NCI-H2081 treated with DMSO at 0.1 percent for 48 hours (cell line): ENCODE measurements at regions not wholly inside any gene's neighbourhood (a gene's known extent, or its start where the extent isn't known, plus 50 kb on each side); places are given as distances from the start of the nearest gene placed in this dataset.

Experiments
- DNase-seq: peaks from one replicate; lab custom pipeline; 2025; lab: John Stamatoyannopoulos, UW

- no peak for DNase-seq
Measured at GRCh38 chr6:22467645-22468044, 101.7 kb upstream of the HDGFL1 start.

GRCh38 chr6:22468256-22468965 is 101.0 kb upstream of the HDGFL1 start:
- DNase-seq = no peak

- DNase-seq = no peak
Measured at GRCh38 chr6:22470454-22471131, 98.8 kb upstream of the HDGFL1 start.

DNA sequence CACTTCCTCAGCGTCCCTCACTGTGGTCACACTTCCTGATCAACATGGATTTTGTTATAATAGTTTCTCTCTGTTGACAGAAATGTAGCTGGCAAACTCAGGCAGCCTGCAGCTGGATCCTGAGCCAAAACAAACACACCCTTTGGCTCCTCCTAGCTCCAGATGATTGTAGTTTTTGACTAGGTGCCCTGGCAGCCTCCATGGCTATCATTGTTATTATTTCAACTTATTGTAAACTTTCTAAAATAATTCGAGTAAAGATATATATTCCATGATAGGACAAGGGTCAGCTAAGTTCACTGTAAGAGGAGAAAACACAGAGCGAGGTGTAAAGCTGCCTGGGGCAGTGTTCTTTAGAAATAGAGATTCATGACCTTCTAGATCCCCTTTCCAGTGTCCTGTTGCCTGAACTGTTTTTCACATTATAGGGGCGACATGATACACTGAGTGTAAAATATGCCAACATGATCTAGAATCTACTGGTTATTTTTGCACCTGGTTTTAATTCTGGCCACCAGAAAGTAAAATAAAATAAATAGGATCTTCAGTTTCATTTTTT is 98.2 kb upstream of the HDGFL1 start:
- peak; percentile 90 for DNase-seq

DNA sequence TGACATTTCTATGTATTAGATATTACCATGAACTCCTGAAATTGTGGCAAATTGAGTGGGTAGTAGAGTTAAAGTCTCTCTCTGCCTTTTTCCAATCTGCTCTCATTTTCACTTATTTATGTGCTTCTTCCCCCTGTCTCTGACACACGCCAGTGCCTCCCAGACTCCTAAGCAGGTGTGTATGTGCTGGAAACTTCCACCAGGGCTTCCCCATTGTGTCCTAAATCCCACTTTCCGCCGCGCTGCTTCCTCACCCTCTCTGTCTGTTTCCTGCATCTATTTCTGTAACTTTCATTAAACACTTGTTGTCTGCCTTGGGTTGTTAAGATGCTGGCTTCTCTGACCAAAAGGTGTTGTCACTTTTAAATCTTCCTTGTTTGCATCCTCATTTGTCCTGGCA is 97.6 kb upstream of the HDGFL1 start:
- no peak for DNase-seq

- DNase-seq = no peak
Measured at GRCh38 chr6:22473991-22474682, 95.2 kb upstream of the HDGFL1 start.

GRCh38 chr6:22476811-22477390 is 92.5 kb upstream of the HDGFL1 start:
- no peak for DNase-seq

GRCh38 chr6:22497276-22497675 is 72.1 kb upstream of the HDGFL1 start:
- no peak for DNase-seq

- no peak for DNase-seq
Measured at GRCh38 chr6:22499815-22500214, 69.6 kb upstream of the HDGFL1 start.

- DNase-seq = no peak
Measured at GRCh38 chr6:22506496-22506895, 62.9 kb upstream of the HDGFL1 start.

DNA sequence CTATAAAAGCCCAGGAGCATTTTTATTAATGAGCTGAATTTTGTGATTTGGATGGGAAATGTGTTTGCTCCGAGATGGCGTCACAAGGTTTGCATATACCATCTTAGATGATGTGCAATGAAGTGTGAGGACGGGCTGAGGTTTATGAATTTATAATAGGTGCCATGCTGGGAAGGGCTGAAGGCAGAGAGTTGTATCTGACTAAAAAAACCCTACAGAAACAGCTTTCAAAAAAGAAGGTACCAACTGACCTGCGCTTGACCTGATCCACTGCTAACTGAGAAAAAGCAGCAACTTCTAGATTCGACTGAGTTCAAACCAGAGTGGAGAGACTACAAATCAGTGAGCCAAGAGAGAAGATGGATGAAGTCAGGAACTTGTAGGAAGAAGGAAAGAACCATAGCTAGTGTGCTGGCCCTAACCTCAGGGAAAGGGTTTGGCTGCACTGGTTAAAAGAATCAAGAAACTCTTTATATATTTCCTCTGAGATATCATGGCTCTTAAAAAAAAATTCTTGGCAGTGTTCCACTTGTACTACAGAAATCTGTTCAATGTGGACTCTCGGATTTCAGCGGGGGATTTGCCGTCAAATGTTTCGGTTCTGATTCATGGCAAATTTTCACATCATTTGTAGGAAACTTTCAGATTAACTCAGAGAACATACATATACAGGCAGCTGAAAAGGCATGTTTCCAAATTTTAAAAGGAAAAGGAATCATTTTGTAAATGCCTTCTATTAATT is 56.5 kb upstream of the HDGFL1 start:
- no peak for DNase-seq

GRCh38 chr6:22513667-22514066 is 55.7 kb upstream of the HDGFL1 start:
- no peak for DNase-seq

DNA sequence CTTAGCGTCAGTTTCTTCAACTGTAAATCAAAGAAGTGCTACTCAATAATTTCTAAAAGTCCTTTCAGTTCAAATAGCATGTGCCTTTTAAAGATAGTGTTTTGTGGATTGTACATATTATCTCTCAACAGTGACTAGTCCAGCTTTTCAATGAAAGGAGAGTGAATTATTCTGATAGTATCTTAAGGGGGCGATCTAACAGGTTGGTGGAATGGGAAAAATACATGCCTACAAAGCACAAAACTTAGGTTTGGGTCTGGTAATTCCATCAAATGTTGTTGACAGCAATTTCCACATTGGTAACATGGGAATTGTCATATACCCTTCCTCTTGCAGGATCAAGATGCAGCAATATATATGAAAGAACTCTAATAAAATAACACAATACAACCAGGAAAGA is 50.1 kb upstream of the HDGFL1 start:
- no peak for DNase-seq
